ENCODE measurements at regions not wholly inside any gene's neighbourhood (a gene's known extent, or its start where the extent isn't known, plus 50 kb on each side); places are given as distances from the start of the nearest gene placed in this dataset.

DNA sequence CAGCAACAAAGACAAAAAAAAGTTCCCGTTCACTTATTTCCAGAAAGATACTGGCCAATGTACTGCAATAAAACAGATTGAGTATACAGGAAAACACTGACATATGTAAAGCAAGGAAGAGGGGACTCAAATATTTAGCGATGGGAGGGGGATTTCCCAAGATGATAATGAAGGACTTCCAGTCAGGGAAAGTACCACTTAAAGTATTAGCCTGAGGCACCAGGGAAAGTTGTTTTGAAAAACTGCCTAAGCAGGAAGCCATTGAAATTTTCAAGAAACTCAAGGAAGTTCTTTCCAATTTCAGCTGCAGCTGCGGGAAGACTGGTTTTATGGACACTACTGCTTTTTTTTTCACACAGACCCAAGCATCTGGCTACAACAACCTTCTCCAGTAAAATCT is 1007.4 kb upstream of the NOVA1 start:
- TF ChIP-seq, protein P1, sequence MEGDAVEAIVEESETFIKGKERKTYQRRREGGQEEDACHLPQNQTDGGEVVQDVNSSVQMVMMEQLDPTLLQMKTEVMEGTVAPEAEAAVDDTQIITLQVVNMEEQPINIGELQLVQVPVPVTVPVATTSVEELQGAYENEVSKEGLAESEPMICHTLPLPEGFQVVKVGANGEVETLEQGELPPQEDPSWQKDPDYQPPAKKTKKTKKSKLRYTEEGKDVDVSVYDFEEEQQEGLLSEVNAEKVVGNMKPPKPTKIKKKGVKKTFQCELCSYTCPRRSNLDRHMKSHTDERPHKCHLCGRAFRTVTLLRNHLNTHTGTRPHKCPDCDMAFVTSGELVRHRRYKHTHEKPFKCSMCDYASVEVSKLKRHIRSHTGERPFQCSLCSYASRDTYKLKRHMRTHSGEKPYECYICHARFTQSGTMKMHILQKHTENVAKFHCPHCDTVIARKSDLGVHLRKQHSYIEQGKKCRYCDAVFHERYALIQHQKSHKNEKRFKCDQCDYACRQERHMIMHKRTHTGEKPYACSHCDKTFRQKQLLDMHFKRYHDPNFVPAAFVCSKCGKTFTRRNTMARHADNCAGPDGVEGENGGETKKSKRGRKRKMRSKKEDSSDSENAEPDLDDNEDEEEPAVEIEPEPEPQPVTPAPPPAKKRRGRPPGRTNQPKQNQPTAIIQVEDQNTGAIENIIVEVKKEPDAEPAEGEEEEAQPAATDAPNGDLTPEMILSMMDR (IDR thresholded peaks at IDR 0.05), result no peak
- no peak for TF ChIP-seq POLR2A (IDR thresholded peaks at IDR 0.05)

Data from heart left ventricle (tissue), 13 donors.